ENCODE measurements at regions not wholly inside any gene's neighbourhood (a gene's known extent, or its start where the extent isn't known, plus 50 kb on each side); places are given as distances from the start of the nearest gene placed in this dataset.

- Mint-ChIP-seq H3K4me3 (no peak overlapping the region), H3K9me3 (no peaks in the 10 kb centered on the region), H3K4me1 (ENCODE audit: unreplicated experiment) (no peaks in the 10 kb centered on the region), H3K36me3 (no peaks in the 10 kb centered on the region), H3K27ac (no peak overlapping the region), H3K27me3 (no peaks in the 10 kb centered on the region)
- DNase-seq (ENCODE audit: extremely low spot score, unreplicated experiment), result no peak
- TF ChIP-seq CTCF (conservative IDR thresholded peaks at IDR 0.05), result no peak
These were observed 816.9 kb downstream of the PLA2G4A start for GRCh38 chr1:187645651-187646050.

GRCh38 chr1:187646536-187647107 lies 817.9 kb downstream of the PLA2G4A start:
- Mint-ChIP-seq H3K4me3 (no peak overlapping the region), H3K4me1 (ENCODE audit: unreplicated experiment) (no peaks in the 10 kb centered on the region), H3K27ac (no peak overlapping the region), H3K9me3 (no peaks in the 10 kb centered on the region), H3K27me3 (no peaks in the 10 kb centered on the region), H3K36me3 (no peaks in the 10 kb centered on the region)
- DNase-seq (ENCODE audit: extremely low spot score, unreplicated experiment), result no peak
- no peak for TF ChIP-seq CTCF (conservative IDR thresholded peaks at IDR 0.05)

- no peak overlapping the region for H3K27ac Mint-ChIP-seq
- no peaks in the 10 kb centered on the region for H3K9me3 Mint-ChIP-seq
- TF ChIP-seq CTCF (conservative IDR thresholded peaks at IDR 0.05), result no peak
- no peaks in the 10 kb centered on the region for H3K27me3 Mint-ChIP-seq
- no peak for DNase-seq (ENCODE audit: extremely low spot score, unreplicated experiment)
- no peak overlapping the region for H3K4me3 Mint-ChIP-seq
- H3K36me3 Mint-ChIP-seq, result no peaks in the 10 kb centered on the region
- H3K4me1 Mint-ChIP-seq (ENCODE audit: unreplicated experiment), result no peaks in the 10 kb centered on the region
These were observed 819.3 kb downstream of the PLA2G4A start for GRCh38 chr1:187648091-187648490.

- Mint-ChIP-seq H3K27ac (no peak overlapping the region), H3K4me3 (no peak overlapping the region), H3K36me3 (no peaks in the 10 kb centered on the region), H3K9me3 (no peaks in the 10 kb centered on the region), H3K4me1 (ENCODE audit: unreplicated experiment) (no peaks in the 10 kb centered on the region), H3K27me3 (no peaks in the 10 kb centered on the region)
- no peak for DNase-seq (ENCODE audit: extremely low spot score, unreplicated experiment)
- TF ChIP-seq CTCF (conservative IDR thresholded peaks at IDR 0.05), result no peak
These were observed 825.9 kb downstream of the PLA2G4A start for GRCh38 chr1:187654635-187655034.

- no peaks in the 10 kb centered on the region for H3K9me3 Mint-ChIP-seq
- H3K27me3 Mint-ChIP-seq, result no peaks in the 10 kb centered on the region
- H3K4me3 Mint-ChIP-seq, result no peak overlapping the region
- TF ChIP-seq CTCF (conservative IDR thresholded peaks at IDR 0.05), result no peak
- H3K36me3 Mint-ChIP-seq, result no peaks in the 10 kb centered on the region
- DNase-seq (ENCODE audit: extremely low spot score, unreplicated experiment), result no peak
- no peaks in the 10 kb centered on the region for H3K4me1 Mint-ChIP-seq (ENCODE audit: unreplicated experiment)
- H3K27ac Mint-ChIP-seq, result no peak overlapping the region
These were observed 826.4 kb downstream of the PLA2G4A start for GRCh38 chr1:187655104-187655503.

- no peak overlapping the region for H3K27ac Mint-ChIP-seq
- H3K9me3 Mint-ChIP-seq, result no peaks in the 10 kb centered on the region
- no peaks in the 10 kb centered on the region for H3K4me1 Mint-ChIP-seq (ENCODE audit: unreplicated experiment)
- H3K27me3 Mint-ChIP-seq, result no peaks in the 10 kb centered on the region
- no peaks in the 10 kb centered on the region for H3K36me3 Mint-ChIP-seq
- no peak overlapping the region for H3K4me3 Mint-ChIP-seq
- no peak for DNase-seq (ENCODE audit: extremely low spot score, unreplicated experiment)
- TF ChIP-seq CTCF (conservative IDR thresholded peaks at IDR 0.05), result no peak
These were observed 836.7 kb downstream of the PLA2G4A start for GRCh38 chr1:187665483-187665882.

All from type B pancreatic cell (in vitro differentiated cells).